ENCODE measurements at regions not wholly inside any gene's neighbourhood (a gene's known extent, or its start where the extent isn't known, plus 50 kb on each side); places are given as distances from the start of the nearest gene placed in this dataset.

- DNase-seq, result no peak
Observed at GRCh38 chr4:24279469-24279868, 304.9 kb downstream of the DHX15 start.

- DNase-seq, result no peak
Observed at GRCh38 chr4:24278693-24279092, 305.7 kb downstream of the DHX15 start.

DNA sequence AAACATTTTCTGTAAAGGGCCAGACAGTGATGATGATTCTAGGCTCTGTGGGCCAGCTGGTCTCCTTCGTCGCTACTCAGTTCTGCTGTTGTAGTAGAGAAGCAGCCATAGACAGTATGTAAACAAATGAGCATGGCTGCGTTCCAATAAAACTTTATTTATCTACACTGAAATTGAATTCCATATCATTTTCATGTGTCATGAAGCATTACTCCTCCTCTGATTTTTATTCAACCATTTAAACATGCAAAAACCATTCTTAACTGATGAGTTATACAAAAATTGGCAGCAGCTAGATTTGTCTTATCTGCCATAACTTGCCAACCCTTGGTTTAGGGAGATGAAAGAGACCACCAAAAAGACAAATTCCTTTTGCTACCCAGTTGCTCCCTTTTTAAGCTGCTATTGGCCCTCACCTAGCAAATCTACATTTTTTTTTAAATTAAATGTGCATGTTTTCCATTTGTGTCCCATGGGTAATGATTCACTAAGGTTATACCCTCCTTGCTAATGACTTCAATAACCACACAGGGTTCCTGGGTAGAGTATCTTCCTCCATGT, 309.9 kb downstream of the DHX15 start:
- no peak for DNase-seq

DNA sequence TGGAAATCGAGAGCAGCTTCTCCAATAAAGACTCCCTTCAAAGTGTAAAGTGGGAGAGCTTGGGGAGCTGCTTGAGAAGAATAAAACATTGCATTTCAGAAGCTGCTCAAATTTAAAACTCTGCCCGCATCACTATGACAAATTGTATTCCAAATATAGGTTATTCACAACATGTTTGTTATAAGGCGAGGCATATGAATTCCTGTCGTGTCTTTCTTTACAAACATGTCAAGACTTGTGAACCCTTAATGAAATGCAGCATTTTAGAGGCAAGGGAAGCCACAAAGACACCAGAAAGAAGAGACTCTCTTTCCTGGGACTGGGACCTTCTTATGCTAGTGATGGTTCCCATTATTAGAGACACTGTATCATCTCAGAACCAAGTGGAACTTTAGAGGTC, 311.2 kb downstream of the DHX15 start:
- no peak for DNase-seq

DNA sequence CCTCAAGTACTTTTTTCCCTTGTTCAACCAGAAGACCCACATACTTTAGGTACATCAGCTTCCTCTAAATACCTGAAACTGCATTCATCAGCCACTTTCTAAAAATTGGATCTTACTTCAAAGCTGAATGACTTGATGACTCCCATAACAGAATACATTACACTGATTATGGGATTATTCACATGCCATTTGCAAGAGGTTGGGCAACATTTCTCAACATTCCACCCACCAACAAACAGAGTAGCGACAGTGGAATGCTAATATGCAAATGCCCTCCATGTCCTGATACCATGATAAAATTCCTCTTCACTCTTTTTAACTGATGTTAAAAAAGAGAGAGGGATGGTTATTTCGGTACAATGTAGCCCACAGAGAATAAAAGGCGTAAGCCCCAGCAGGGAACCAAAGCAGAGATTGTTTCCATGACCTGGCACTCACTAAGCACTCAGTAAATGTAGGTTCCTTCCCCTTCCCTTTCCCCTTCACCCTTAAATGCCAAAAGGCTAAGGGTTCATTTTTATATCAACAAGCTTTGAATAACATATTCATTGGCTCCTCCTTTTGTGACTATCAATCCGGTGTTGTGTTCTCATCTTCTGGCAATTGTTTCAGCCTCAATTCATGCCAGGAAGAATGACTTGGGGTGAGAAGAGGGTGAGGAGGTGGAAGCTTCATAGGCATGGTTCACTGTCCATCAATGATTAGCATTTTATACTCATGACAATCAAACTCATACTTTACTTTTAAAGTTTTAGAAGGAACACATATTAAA, 317.2 kb downstream of the DHX15 start:
- DNase-seq, result no peak

DNA sequence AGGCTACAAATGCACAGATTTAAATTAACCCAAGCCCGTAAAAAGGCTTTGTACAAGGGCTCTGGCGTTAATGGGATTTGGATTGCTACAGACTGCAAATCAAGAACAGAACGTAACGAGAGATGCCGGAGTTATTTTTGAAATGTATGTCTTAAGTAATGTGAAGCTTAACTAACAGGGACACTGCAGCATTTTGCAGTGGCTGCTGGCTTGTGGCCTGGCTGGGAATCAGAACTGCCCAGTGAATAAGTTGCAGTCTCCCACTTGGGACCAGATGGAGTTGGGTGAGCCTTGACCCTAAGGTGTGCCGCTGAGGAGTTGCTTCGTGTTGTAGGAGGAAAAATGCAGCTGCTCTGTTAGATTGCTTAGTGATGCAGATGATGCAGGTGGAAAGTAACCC, 318.4 kb downstream of the DHX15 start:
- no peak for DNase-seq

DNA sequence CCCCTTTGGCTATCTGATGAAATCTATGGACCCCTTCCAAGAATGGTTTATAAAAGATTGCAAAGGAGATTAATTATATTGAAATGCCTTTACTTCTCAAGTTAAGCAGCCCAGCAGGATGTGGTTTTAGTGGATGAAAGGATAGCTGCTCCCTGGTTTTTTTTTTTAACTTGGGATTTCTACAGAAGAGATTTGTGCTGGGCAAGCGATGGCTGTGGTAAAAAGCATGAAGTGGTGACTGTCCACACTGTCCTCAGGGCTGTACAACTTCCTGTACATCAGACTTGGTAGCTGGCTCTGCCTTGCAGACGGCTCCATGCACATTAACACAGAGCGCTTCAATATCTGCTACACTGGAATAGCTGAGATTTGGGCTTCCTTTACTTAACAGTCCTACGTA, 321.7 kb downstream of the DHX15 start:
- no peak for DNase-seq

DNA sequence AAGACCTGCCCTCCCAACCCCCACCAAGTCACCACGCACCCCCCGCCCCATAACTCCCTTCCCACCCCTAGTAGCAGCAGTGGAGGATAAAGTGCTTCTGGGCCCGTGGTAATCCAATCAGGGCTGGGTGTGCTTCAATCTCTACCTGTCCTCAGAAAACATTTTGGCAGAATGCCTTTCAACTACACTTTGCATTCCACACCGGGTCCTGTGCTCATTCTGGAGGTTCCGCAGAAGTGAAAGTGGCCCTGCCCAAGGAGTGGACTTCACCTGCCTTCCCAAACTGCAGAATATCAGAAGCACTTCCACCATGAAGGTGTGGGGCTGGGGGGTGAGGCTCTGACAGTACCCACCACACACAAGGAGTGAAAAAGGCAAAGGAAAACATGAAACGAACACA, 322.3 kb downstream of the DHX15 start:
- DNase-seq, result no peak

- DNase-seq, result no peak
Observed at GRCh38 chr4:24260923-24261564, 323.3 kb downstream of the DHX15 start.

DNA sequence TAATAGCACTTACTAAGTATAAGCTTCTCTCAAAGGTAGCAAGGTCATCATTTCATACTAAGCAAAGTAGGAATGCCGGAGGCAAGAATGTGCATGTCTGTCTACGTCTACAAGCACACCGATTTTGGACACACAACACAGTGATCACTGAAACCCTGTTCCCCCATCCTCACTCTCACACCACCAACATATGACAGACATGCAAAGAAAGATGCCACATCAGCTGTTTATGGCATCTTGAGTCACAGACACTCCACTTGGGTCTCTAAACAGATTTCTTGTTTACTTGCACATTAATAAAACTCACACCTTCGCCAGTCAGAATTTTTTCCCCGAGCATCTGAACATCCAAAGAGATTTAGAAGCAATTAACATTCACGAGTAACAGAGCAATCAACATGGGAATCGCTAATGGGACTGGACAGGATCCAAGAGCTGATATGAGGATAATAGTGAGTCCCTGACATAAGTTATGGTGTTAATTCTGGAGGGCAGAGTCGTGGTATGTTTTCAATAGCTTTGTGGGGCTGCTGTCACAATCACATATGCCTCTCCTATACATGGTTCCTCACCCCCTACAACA, 324.1 kb downstream of the DHX15 start:
- DNase-seq, result no peak

DNA sequence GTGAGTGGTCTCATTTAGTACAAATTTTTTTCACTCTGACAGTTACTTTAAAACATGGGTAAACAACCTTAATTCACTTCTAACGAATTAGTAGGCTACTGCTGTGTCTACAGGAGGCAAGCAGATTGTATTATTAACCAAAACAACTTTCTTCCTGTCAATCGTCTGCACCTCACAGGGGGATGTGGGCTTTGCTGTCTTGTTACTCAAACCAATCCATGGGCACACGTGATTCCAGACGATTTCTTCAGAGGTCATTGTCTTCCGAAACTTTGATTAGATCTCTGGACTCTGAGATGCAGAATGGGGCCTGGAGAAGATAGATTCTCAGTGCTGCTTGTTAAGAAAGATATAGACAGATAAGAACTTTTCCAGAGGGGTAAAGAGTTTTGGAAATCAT, 327.8 kb downstream of the DHX15 start:
- DNase-seq, result no peak

GRCh38 chr4:24256066-24256465, 328.3 kb downstream of the DHX15 start:
- DNase-seq, result no peak

- DNase-seq, result no peak
Observed at GRCh38 chr4:24252121-24252520, 332.2 kb downstream of the DHX15 start.

DNA sequence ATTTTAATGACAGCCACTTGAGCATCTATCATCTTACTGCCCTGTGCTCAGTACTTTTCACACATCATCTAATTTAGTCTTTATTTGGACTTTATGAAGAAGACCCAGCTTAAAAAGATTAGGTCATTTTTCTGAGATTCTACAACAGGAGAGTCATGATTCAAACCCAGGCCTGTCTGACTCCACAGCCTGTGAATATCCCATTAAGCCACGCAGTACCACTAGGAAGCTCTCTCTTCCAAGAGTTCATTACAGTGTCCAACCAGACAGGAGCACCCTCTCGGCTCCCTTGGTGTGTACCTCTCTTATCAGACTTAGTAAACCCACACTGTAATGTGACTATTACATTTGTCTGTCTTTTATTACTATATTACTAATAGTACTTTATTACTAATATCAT, 332.8 kb downstream of the DHX15 start:
- DNase-seq, result no peak

DNA sequence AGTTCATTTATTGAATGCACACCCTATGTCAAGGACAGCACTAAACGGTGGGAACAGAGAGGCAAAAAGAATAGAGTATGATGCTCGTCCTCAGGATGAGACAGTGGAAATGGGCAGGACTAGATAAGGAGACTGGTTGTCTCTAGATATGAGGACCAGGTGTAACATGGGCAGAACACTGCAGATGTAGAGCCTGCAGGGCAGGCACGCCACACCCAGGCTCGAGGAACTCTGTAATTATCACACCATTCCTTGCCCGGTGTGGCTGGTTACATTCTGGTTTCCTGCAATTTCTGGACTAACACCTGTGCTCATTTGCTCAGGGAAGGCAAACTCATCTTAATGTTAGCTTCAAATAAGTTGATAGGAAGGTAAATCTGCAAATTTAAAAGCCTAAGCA, 334.4 kb downstream of the DHX15 start:
- no peak for DNase-seq

- no peak for DNase-seq
Observed at GRCh38 chr4:24248674-24249630, 335.4 kb downstream of the DHX15 start.

DNA sequence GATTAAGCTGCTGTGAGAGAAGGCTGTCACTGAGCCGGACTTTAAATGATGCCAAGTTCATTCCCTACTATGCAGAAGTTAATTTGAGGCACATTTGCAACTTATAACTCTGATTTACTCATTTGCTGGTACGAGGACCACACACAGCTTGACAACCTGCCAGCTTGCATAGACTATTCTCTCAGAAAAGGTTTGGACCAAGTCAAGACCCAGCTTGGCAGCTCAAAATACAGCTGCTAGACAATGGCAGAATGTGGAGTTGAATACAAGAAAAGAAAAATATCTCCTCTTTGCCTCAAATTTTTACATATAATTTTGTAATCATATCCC, 338.9 kb downstream of the DHX15 start:
- DNase-seq, result no peak

- DNase-seq, result no peak
Observed at GRCh38 chr4:24244663-24245490, 339.5 kb downstream of the DHX15 start.

GRCh38 chr4:24243641-24244040, 340.7 kb downstream of the DHX15 start:
- DNase-seq, result no peak

GRCh38 chr4:24241511-24241910, 342.8 kb downstream of the DHX15 start:
- no peak for DNase-seq

DNA sequence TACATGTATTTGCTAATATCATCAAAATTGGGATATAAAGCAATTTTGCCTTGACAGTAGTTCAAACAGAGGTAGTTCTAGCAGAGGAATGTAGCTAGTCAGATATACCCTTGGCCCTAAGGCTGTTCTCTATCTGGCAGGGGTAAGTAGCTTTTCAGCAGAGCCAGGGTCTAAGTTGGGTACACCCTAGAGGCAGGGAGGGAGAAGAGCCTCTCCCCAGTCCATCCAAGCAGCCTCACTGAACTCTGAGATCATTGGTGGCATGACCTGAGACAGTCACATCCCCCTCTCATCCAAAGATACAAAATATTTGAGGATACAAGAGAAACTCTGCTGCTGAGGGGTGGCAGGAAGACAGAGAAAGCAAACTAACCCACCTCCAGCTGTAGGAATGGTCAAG, 343.7 kb downstream of the DHX15 start:
- no peak for DNase-seq

DNA sequence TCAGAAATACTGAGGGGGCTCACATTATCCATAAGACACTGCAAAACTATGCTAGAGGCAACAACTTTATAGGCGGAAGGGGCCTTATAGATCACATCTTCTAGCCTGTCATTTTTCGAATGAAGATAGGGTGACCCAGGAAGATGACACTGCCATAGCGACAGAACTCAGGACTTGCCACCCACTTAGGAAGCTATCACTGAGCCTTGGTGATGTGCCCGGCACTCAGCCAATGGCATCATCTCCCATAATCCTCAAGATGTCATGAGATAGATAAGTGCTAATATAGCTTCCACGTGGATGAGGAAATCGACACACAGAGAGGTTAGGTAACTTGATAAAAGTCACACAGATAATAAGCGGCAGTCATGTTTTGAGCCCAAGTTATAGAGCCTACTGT, 346.6 kb downstream of the DHX15 start:
- no peak for DNase-seq

All from DMS79 (cell line).